Esophagus squamous epithelium (tissue), 4 donors: ENCODE measurements at regions not wholly inside any gene's neighbourhood (a gene's known extent, or its start where the extent isn't known, plus 50 kb on each side); places are given as distances from the start of the nearest gene placed in this dataset.

ENCODE experiments used
- CTCF ChIP-seq, 6 experiments: fragments of 450-650 bp in 4 of 6; fragments of 200-600 bp in 2 of 6; sonication (generic) in 2 of 6; IDR thresholded peaks; one replicate each; pipeline ENCODE4 v1.5.1; 2016 to 2019; ENCODE audit warnings: antibody characterized with exemption in 6 of 6, mild to moderate bottlenecking in 4 of 6, moderate library complexity in 4 of 6
- POLR2A ChIP-seq, 4 donors: fragments of 450-650 bp; IDR thresholded peaks; one replicate each; pipeline ENCODE4 v1.6.1; 2017; ENCODE audit warnings: antibody characterized with exemption in 4 of 4, mild to moderate bottlenecking in 4 of 4, moderate library complexity in 3 of 4

GRCh38 chr12:38431921-38432320 lies 115.3 kb downstream of the ALG10B start:
- no peak for TF ChIP-seq POLR2A (IDR thresholded peaks at IDR 0.05)
- TF ChIP-seq CTCF (IDR thresholded peaks at IDR 0.05): no peak
